GM06990 (cell line): ENCODE measurements at regions not wholly inside any gene's neighbourhood (a gene's known extent, or its start where the extent isn't known, plus 50 kb on each side); places are given as distances from the start of the nearest gene placed in this dataset.

ENCODE experiments used
- DNase-seq: peaks from one replicate; pipeline ENCODE4 v3.0.0-alpha.2; 2011; ENCODE audit not compliant: insufficient read length; ENCODE audit errors: extremely low read depth
- H3K27me3 ChIP-seq: replicated peaks from 2 replicates; pipeline ENCODE4 v1.6.0; 2011; ENCODE audit warnings: low read length; ENCODE audit not compliant: control insufficient read depth, insufficient read depth
- H3K36me3 ChIP-seq: 2 replicates; pipeline ENCODE4 v1.5.1; 2011; ENCODE audit warnings: low read length; ENCODE audit not compliant: control insufficient read depth, insufficient read depth
- H3K4me3 ChIP-seq: replicated peaks from 2 replicates; pipeline ENCODE4 v1.5.1; 2011; ENCODE audit warnings: low read depth, mild to moderate bottlenecking, control low read depth, low read length
- TF ChIP-seq, protein P1 (sequence below): IDR thresholded peaks from 2 replicates; pipeline ENCODE4 v1.5.1; 2011; ENCODE audit warnings: low read length, control low read depth, mild to moderate bottlenecking, inconsistent platforms; ENCODE audit not compliant: insufficient read depth, poor library complexity, severe bottlenecking

- no peaks in the 10 kb centered on the region for H3K36me3 ChIP-seq
- no peak overlapping the region for H3K4me3 ChIP-seq
- no peaks in the 10 kb centered on the region for H3K27me3 ChIP-seq
- TF ChIP-seq, protein P1, sequence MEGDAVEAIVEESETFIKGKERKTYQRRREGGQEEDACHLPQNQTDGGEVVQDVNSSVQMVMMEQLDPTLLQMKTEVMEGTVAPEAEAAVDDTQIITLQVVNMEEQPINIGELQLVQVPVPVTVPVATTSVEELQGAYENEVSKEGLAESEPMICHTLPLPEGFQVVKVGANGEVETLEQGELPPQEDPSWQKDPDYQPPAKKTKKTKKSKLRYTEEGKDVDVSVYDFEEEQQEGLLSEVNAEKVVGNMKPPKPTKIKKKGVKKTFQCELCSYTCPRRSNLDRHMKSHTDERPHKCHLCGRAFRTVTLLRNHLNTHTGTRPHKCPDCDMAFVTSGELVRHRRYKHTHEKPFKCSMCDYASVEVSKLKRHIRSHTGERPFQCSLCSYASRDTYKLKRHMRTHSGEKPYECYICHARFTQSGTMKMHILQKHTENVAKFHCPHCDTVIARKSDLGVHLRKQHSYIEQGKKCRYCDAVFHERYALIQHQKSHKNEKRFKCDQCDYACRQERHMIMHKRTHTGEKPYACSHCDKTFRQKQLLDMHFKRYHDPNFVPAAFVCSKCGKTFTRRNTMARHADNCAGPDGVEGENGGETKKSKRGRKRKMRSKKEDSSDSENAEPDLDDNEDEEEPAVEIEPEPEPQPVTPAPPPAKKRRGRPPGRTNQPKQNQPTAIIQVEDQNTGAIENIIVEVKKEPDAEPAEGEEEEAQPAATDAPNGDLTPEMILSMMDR, result no peak
- no peak for DNase-seq
Observed at GRCh38 chr18:73482901-73483300, 615.1 kb upstream of the NETO1 start.

- TF ChIP-seq, protein P1, result no peak
Observed at GRCh38 chr18:73479477-73479876, 611.7 kb upstream of the NETO1 start.

GRCh38 chr18:73478191-73478590 lies 610.4 kb upstream of the NETO1 start:
- Histone ChIP-seq H3K36me3 (no peaks in the 10 kb centered on the region), H3K4me3 (no peak overlapping the region), H3K27me3 (no peaks in the 10 kb centered on the region)
- DNase-seq, result no peak
- TF ChIP-seq, protein P1, result no peak

More at GRCh38 chr18:73479477-73479876, 611.7 kb upstream of the NETO1 start:
- no peak overlapping the region for H3K4me3 ChIP-seq
- DNase-seq, result no peak
- no peaks in the 10 kb centered on the region for H3K36me3 ChIP-seq
- H3K27me3 ChIP-seq, result no peaks in the 10 kb centered on the region

DNA sequence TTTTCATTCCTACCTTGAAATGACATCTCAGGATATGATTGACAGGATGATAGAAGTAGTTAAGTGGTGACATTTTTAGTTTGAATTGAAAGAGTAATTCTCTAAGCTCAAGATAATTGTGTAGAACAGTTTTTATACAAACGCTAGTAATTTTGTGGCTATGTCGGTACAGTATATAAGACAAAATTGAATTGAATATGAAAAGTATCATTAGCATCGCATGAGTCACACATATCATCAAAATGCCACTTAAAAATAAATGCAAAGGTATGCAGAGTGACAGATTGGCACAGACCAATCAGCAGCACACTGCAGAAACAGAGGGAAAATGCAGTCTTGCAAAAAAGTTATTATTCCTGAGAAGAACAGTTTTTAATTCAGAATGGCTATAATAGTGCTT lies 608.2 kb upstream of the NETO1 start:
- no peaks in the 10 kb centered on the region for H3K36me3 ChIP-seq
- no peaks in the 10 kb centered on the region for H3K27me3 ChIP-seq
- no peak overlapping the region for H3K4me3 ChIP-seq
- DNase-seq, result no peak
- TF ChIP-seq, protein P1, result no peak

- Histone ChIP-seq H3K27me3 (no peaks in the 10 kb centered on the region), H3K36me3 (no peaks in the 10 kb centered on the region), H3K4me3 (no peak overlapping the region)
- TF ChIP-seq, protein P1, result no peak
- no peak for DNase-seq
Observed at GRCh38 chr18:73462092-73462491, 594.3 kb upstream of the NETO1 start.

DNA sequence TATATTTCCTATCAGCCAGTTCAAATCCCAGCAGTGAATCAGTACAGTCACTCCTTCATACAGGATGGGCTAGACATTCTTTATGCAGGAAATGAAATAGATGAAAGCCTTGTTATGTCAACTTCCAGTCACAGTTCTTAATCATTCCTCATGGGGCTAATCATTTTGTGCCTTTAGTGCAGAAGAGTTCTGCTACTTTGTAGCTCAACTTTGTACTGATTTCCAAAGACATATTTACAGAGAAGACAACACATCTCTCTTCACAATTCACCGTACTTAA lies 593.9 kb upstream of the NETO1 start:
- H3K36me3 ChIP-seq, result no peaks in the 10 kb centered on the region
- TF ChIP-seq, protein P1, result no peak
- no peaks in the 10 kb centered on the region for H3K27me3 ChIP-seq
- DNase-seq, result no peak
- no peak overlapping the region for H3K4me3 ChIP-seq
